Astrocyte (in vitro differentiated cells and primary cell): ENCODE measurements at regions not wholly inside any gene's neighbourhood (a gene's known extent, or its start where the extent isn't known, plus 50 kb on each side); places are given as distances from the start of the nearest gene placed in this dataset.

ENCODE experiments used
- DNase-seq: peaks from one replicate; pipeline ENCODE4 v3.0.0-alpha.2; 2010; ENCODE audit warnings: low read depth
- FAIRE-seq: peaks from 2 replicates; lab custom pipeline; 2011; peaks lifted over from hg19 to GRCh38; lab: Jason Lieb, UNC
- H2AFZ ChIP-seq: 2 replicates; pipeline ENCODE4 v1.6.0; 2012; ENCODE audit warnings: low read depth, low read length, inconsistent platforms
- H3K27ac ChIP-seq: 2 replicates; pipeline ENCODE4 v1.5.1; 2011; ENCODE audit warnings: low read depth, low read length, inconsistent platforms
- H3K27me3 ChIP-seq: 2 replicates; pipeline ENCODE4 v1.6.0; 2011; ENCODE audit warnings: low read length, inconsistent platforms; ENCODE audit not compliant: insufficient read depth
- H3K36me3 ChIP-seq: 2 replicates; pipeline ENCODE4 v1.5.1; 2011; ENCODE audit warnings: low read length, inconsistent platforms; ENCODE audit not compliant: insufficient read depth
- H3K4me1 ChIP-seq: 2 replicates; pipeline ENCODE4 v1.5.1; 2011; ENCODE audit warnings: low read length, inconsistent platforms; ENCODE audit not compliant: insufficient read depth
- H3K4me2 ChIP-seq: 2 replicates; pipeline ENCODE4 v1.6.0; 2012; ENCODE audit warnings: low read length, inconsistent platforms
- H3K4me3 ChIP-seq: 2 replicates; pipeline ENCODE4 v1.5.1; 2011; ENCODE audit warnings: low read depth, mild to moderate bottlenecking, low read length, inconsistent platforms; ENCODE audit not compliant: insufficient read depth
- H3K79me2 ChIP-seq: 2 replicates; pipeline ENCODE4 v1.6.0; 2012; ENCODE audit warnings: mild to moderate bottlenecking, low read length, inconsistent platforms; ENCODE audit not compliant: insufficient read depth
- H3K9ac ChIP-seq: 2 replicates; pipeline ENCODE4 v1.6.0; 2012; ENCODE audit warnings: mild to moderate bottlenecking, low read length, inconsistent platforms
- H3K9me3 ChIP-seq: 2 replicates; pipeline ENCODE4 v1.5.1; 2012; ENCODE audit warnings: low read depth, mild to moderate bottlenecking, low read length, inconsistent platforms; ENCODE audit not compliant: insufficient read depth
- H4K20me1 ChIP-seq: 2 replicates; pipeline ENCODE4 v1.6.0; 2012; ENCODE audit warnings: low read length, inconsistent platforms; ENCODE audit not compliant: insufficient read depth
- H3K27ac Mint-ChIP-seq: one replicate; pipeline ENCODE4 v1.8.0; 2021; ENCODE audit warnings: mild to moderate bottlenecking, mixed read lengths; ENCODE audit not compliant: unreplicated experiment
- H3K27me3 Mint-ChIP-seq: one replicate; pipeline ENCODE4 v1.8.0; 2021; ENCODE audit warnings: low read depth, mixed read lengths; ENCODE audit not compliant: unreplicated experiment
- H3K36me3 Mint-ChIP-seq: one replicate; pipeline ENCODE4 v1.8.0; 2021; ENCODE audit warnings: low read depth, mixed read lengths; ENCODE audit not compliant: unreplicated experiment
- H3K4me1 Mint-ChIP-seq: one replicate; pipeline ENCODE4 v1.8.0; 2021; ENCODE audit warnings: low read depth, mixed read lengths; ENCODE audit not compliant: unreplicated experiment
- H3K4me3 Mint-ChIP-seq: one replicate; pipeline ENCODE4 v1.8.0; 2021; ENCODE audit warnings: mild to moderate bottlenecking, moderate library complexity, mixed read lengths; ENCODE audit not compliant: unreplicated experiment
- H3K9me3 Mint-ChIP-seq: one replicate; pipeline ENCODE4 v1.8.0; 2021; ENCODE audit warnings: mild to moderate bottlenecking, mixed read lengths; ENCODE audit not compliant: unreplicated experiment
- CTCF ChIP-seq: IDR thresholded peaks from 2 replicates; pipeline ENCODE4 v1.5.1; 2011; ENCODE audit warnings: low read depth, mild to moderate bottlenecking, inconsistent platforms, low read length, moderate library complexity; ENCODE audit not compliant: insufficient read depth
- EZH2 ChIP-seq: IDR thresholded peaks from 2 replicates; pipeline ENCODE4 v1.6.1; 2012; ENCODE audit warnings: mild to moderate bottlenecking, low read length, inconsistent platforms; ENCODE audit not compliant: insufficient read depth

GRCh38 chr6:45830441-45831139, 185.1 kb downstream of the CLIC5 start:
- peaks cover 2% of the 10 kb centered on the region for H3K36me3 Mint-ChIP-seq
- no peaks in the 10 kb centered on the region for H3K27me3 ChIP-seq
- TF ChIP-seq CTCF: no peak
- TF ChIP-seq EZH2: no peak
- H3K4me2 ChIP-seq: peak overlapping the region; percentile 30
- no peak overlapping the region for H3K4me3 ChIP-seq
- peaks cover 4% of the 10 kb centered on the region for H3K4me1 ChIP-seq
- H3K27me3 Mint-ChIP-seq: peaks cover 3% of the 10 kb centered on the region
- H3K9ac ChIP-seq: no peak overlapping the region
- FAIRE-seq: no peak
- H3K36me3 ChIP-seq: no peaks in the 10 kb centered on the region
- H2AFZ ChIP-seq: peak overlapping the region; percentile 53
- peaks cover 6% of the 10 kb centered on the region for H3K9me3 Mint-ChIP-seq
- H3K27ac ChIP-seq: no peak overlapping the region
- H3K79me2 ChIP-seq: no peaks in the 10 kb centered on the region
- peak; percentile 12 for DNase-seq
- no peak overlapping the region for H3K27ac Mint-ChIP-seq
- H3K9me3 ChIP-seq: no peaks in the 10 kb centered on the region
- H3K4me1 Mint-ChIP-seq: peaks cover 1% of the 10 kb centered on the region
- H3K4me3 Mint-ChIP-seq: no peak overlapping the region
- no peaks in the 10 kb centered on the region for H4K20me1 ChIP-seq

- H3K4me2 ChIP-seq: no peak overlapping the region
- H3K4me3 ChIP-seq: no peak overlapping the region
- no peaks in the 10 kb centered on the region for H3K79me2 ChIP-seq
- TF ChIP-seq CTCF: no peak
- TF ChIP-seq EZH2: no peak
- Mint-ChIP-seq H3K4me3 (no peak overlapping the region), H3K4me1 (no peaks in the 10 kb centered on the region), H3K27ac (no peak overlapping the region), H3K9me3 (peaks cover 6% of the 10 kb centered on the region), H3K36me3 (peaks cover 2% of the 10 kb centered on the region), H3K27me3 (peaks cover 3% of the 10 kb centered on the region)
- H3K9ac ChIP-seq: no peak overlapping the region
- H4K20me1 ChIP-seq: no peaks in the 10 kb centered on the region
- no peaks in the 10 kb centered on the region for H3K36me3 ChIP-seq
- H3K4me1 ChIP-seq: peaks cover 4% of the 10 kb centered on the region
- DNase-seq (no peak), FAIRE-seq (no peak)
- no peaks in the 10 kb centered on the region for H3K27me3 ChIP-seq
- H3K9me3 ChIP-seq: no peaks in the 10 kb centered on the region
- no peak overlapping the region for H3K27ac ChIP-seq
- no peak overlapping the region for H2AFZ ChIP-seq
Observed at GRCh38 chr6:45829873-45830272, 185.8 kb downstream of the CLIC5 start.

- FAIRE-seq (no peak), DNase-seq (no peak)
- no peak overlapping the region for H3K4me3 Mint-ChIP-seq
Observed at GRCh38 chr6:45827952-45828530, 187.6 kb downstream of the CLIC5 start.

More at GRCh38 chr6:45827952-45828530, 187.6 kb downstream of the CLIC5 start:
- Histone ChIP-seq H3K4me2 (no peak overlapping the region), H4K20me1 (no peaks in the 10 kb centered on the region), H3K4me3 (no peak overlapping the region), H3K4me1 (peaks cover 4% of the 10 kb centered on the region), H3K9me3 (no peaks in the 10 kb centered on the region), H2AFZ (no peak overlapping the region), H3K79me2 (no peaks in the 10 kb centered on the region), H3K36me3 (no peaks in the 10 kb centered on the region), H3K27me3 (peaks cover 3% of the 10 kb centered on the region), H3K9ac (no peak overlapping the region), H3K27ac (no peak overlapping the region)
- peaks cover 3% of the 10 kb centered on the region for H3K36me3 Mint-ChIP-seq
- H3K27ac Mint-ChIP-seq: no peak overlapping the region
- H3K4me1 Mint-ChIP-seq: no peaks in the 10 kb centered on the region
- H3K27me3 Mint-ChIP-seq: peaks cover 3% of the 10 kb centered on the region
- no peak for TF ChIP-seq CTCF
- no peak for TF ChIP-seq EZH2
- H3K9me3 Mint-ChIP-seq: peaks cover 6% of the 10 kb centered on the region
